ENCODE measurements at regions not wholly inside any gene's neighbourhood (a gene's known extent, or its start where the extent isn't known, plus 50 kb on each side); places are given as distances from the start of the nearest gene placed in this dataset.

- H3K4me1 ChIP-seq, result no peaks in the 10 kb centered on the region
- H3K27me3 ChIP-seq, result no peaks in the 10 kb centered on the region
- intact Hi-C loops (cut with DNase I), result no loop called here
- H3K9me3 ChIP-seq, result no peaks in the 10 kb centered on the region
- H3K4me3 ChIP-seq, result no peak overlapping the region
- TF ChIP-seq CTCF (IDR thresholded peaks at IDR 0.05), result no peak
- no peaks in the 10 kb centered on the region for H3K36me3 ChIP-seq
- no peak overlapping the region for H3K27ac ChIP-seq
- no peak overlapping the region for H3K9ac ChIP-seq (ENCODE audit: low read depth in 2 of 2, low read length in 2 of 2)
- no peak for DNase-seq
Observed at GRCh38 chr7:155360495-155361345, 63.0 kb downstream of the INSIG1 start.

DNA sequence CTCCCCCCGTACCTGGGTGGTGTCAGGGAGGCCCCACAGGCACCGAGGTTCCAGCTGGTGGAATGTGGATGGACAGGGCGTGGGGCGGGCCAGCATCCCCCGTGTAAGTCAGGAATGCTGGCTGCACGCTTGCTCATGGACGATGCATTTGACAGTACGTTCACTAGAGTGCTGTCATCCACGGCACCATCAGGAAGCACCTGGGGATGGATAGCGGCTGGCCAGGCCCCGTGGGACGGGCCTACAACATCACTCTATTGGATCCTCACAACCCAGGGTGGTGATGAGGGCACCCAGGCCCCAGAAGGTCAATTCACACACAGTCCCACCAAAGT lies 63.6 kb downstream of the INSIG1 start:
- no peaks in the 10 kb centered on the region for H3K27me3 ChIP-seq
- H3K27ac ChIP-seq, result no peak overlapping the region
- H3K9me3 ChIP-seq, result no peaks in the 10 kb centered on the region
- intact Hi-C loops (cut with DNase I), result no loop called here
- no peaks in the 10 kb centered on the region for H3K4me1 ChIP-seq
- no peak overlapping the region for H3K9ac ChIP-seq (ENCODE audit: low read depth in 2 of 2, low read length in 2 of 2)
- no peaks in the 10 kb centered on the region for H3K36me3 ChIP-seq
- TF ChIP-seq CTCF (IDR thresholded peaks at IDR 0.05), result no peak
- DNase-seq, result no peak
- no peak overlapping the region for H3K4me3 ChIP-seq

DNA sequence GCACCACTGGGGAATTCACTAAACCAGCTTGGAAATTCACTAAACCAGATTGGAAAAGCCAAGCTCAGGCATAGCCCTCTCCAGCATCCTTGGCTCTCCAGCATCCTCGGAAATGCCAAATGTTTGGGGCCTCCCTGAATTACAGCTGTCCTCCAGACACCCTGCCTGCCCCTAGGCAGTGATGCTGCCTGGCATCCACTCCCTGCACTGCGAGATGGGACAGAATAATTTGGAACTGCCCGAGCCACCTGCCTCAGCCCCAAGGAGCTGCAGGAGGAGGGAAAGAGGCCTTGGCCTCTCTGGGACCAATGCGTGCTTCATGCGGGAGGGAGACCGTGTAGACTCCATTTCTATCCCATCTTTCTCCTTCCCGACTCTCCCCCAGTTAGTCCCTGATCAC lies 64.3 kb downstream of the INSIG1 start:
- Histone ChIP-seq H3K27me3 (no peaks in the 10 kb centered on the region), H3K27ac (no peak overlapping the region), H3K4me1 (no peaks in the 10 kb centered on the region), H3K9me3 (no peaks in the 10 kb centered on the region), H3K36me3 (no peaks in the 10 kb centered on the region), H3K4me3 (no peak overlapping the region), H3K9ac (ENCODE audit: low read depth in 2 of 2, low read length in 2 of 2) (no peak overlapping the region)
- TF ChIP-seq CTCF (IDR thresholded peaks at IDR 0.05), result no peak
- no peak for DNase-seq
- intact Hi-C loops (cut with DNase I), result no loop called here

- no peak for DNase-seq
- intact Hi-C loops (cut with DNase I), result no loop called here
- Histone ChIP-seq H3K9ac (ENCODE audit: low read depth in 2 of 2, low read length in 2 of 2) (no peak overlapping the region), H3K27ac (no peak overlapping the region), H3K4me3 (no peak overlapping the region), H3K27me3 (no peaks in the 10 kb centered on the region), H3K4me1 (no peaks in the 10 kb centered on the region), H3K9me3 (no peaks in the 10 kb centered on the region), H3K36me3 (no peaks in the 10 kb centered on the region)
- TF ChIP-seq CTCF (IDR thresholded peaks at IDR 0.05), result no peak
Observed at GRCh38 chr7:155362380-155363145, 64.9 kb downstream of the INSIG1 start.

DNA sequence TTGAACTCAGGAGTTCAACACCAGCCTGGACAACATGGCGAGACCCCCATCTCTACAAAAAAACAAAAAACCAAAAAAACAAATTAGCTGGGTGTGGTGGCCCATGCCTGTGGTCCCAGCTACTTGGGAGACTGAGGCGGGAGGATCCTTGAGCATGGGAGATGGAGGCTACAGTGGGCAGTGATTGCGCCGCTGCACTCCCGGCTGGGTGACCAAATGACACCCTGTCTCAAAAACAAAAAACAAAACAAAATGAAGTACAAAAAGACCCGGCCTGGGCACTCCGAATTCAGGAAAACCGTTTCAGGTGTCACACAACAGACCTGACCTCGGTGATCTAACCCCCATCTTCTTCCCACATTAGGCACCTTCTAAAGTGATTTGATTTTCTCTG lies 65.5 kb downstream of the INSIG1 start:
- no peak overlapping the region for H3K27ac ChIP-seq
- no peak for DNase-seq
- intact Hi-C loops (cut with DNase I), result no loop called here
- H3K9me3 ChIP-seq, result no peaks in the 10 kb centered on the region
- no peak overlapping the region for H3K4me3 ChIP-seq
- H3K36me3 ChIP-seq, result no peaks in the 10 kb centered on the region
- H3K4me1 ChIP-seq, result no peaks in the 10 kb centered on the region
- TF ChIP-seq CTCF (IDR thresholded peaks at IDR 0.05), result no peak
- no peak overlapping the region for H3K9ac ChIP-seq (ENCODE audit: low read depth in 2 of 2, low read length in 2 of 2)
- no peaks in the 10 kb centered on the region for H3K27me3 ChIP-seq

Data from colonic mucosa (tissue), 4 donors.